A549 (cell line): ENCODE measurements at regions not wholly inside any gene's neighbourhood (a gene's known extent, or its start where the extent isn't known, plus 50 kb on each side); places are given as distances from the start of the nearest gene placed in this dataset.

Experiments
- ATAC-seq, 2 experiments: fragments of 200-7000 bp in 1 of 2; fragments of >200 bp in 1 of 2; cut with Nextera tagmentation in 1 of 2; cut with Tn5 transposase in 1 of 2; 3 replicates each; pipeline versions ENCODE4 v1.8.0 to v1.9.1; 2018 to 2020; ENCODE audit warnings: mild to moderate bottlenecking in 1 of 2, moderate library complexity in 1 of 2
- CTCF ChIA-PET: fragments of 300-600 bp; sonication (Branson Sonifier 250); formaldehyde crosslinking; extraction: SDS; loops from one replicate; lab custom pipeline; 2021; ENCODE audit warnings: antibody characterized with exemption, inconsistent platforms; lab: Yijun Ruan, JAX
- POLR2A ChIA-PET: fragments of 350-600 bp; formaldehyde crosslinking; extraction: SDS; loops from one replicate; lab custom pipeline; 2021; ENCODE audit warnings: antibody characterized with exemption, inconsistent platforms; lab: Yijun Ruan, JAX
- DNase-seq, 2 experiments: peaks; one replicate each; pipeline versions ENCODE4 v3.0.0 to v3.0.0-alpha.2; 2011 to 2016; ENCODE audit warnings: low read depth in 1 of 2, low spot score in 1 of 2
- FAIRE-seq: peaks from 2 replicates; lab custom pipeline; 2011; peaks lifted over from hg19 to GRCh38; lab: Jason Lieb, UNC
- H3K27ac ChIP-seq, 2 experiments: fragments of >200 bp; sonication (Bioruptor Twin); formaldehyde crosslinking; 3 replicates each; pipeline ENCODE4 v1.5.1; 2016 to 2017
- H3K4me1 ChIP-seq: fragments of >200 bp; sonication (Bioruptor Twin); formaldehyde crosslinking; 3 replicates; pipeline ENCODE4 v1.6.1; 2016
- H3K4me2 ChIP-seq: fragments of >200 bp; sonication (Bioruptor Twin); formaldehyde crosslinking; 3 replicates; pipeline ENCODE4 v1.6.1; 2016
- H3K4me3 ChIP-seq: fragments of >200 bp; sonication (Bioruptor Twin); formaldehyde crosslinking; 3 replicates; pipeline ENCODE4 v1.5.1; 2016
- H3K9me3 ChIP-seq: fragments of >200 bp; sonication (Bioruptor Twin); formaldehyde crosslinking; 3 replicates; pipeline ENCODE4 v1.6.1; 2016
- BHLHE40 ChIP-seq: IDR thresholded peaks from 2 replicates; pipeline ENCODE4 v1.6.1; 2012; ENCODE audit warnings: low read depth, low read length, inconsistent platforms
- CBX2 ChIP-seq: fragments of 200-600 bp; sonication (generic); IDR thresholded peaks from 2 replicates; pipeline ENCODE4 v1.6.1; 2016; ENCODE audit warnings: low read depth, mild to moderate bottlenecking, borderline replicate concordance
- CBX8 ChIP-seq: fragments of 200-600 bp; sonication (generic); IDR thresholded peaks from 2 replicates; pipeline ENCODE4 v1.6.1; 2016
- CEBPB ChIP-seq, 2 experiments: fragments of >200 bp in 1 of 2; sonication (Bioruptor Twin) in 1 of 2; formaldehyde crosslinking in 1 of 2; IDR thresholded peaks; 2 replicates each; pipeline ENCODE4 v1.6.1; 2012 to 2016
- CHD2 ChIP-seq: fragments of 150-350 bp; IDR thresholded peaks from 2 replicates; pipeline ENCODE4 v1.6.1; 2014; ENCODE audit warnings: low read length; ENCODE audit not compliant: partially characterized antibody
- CHD4 ChIP-seq: fragments of 200-600 bp; sonication (generic); IDR thresholded peaks from 2 replicates; pipeline ENCODE4 v1.6.1; 2016; ENCODE audit warnings: antibody characterized with exemption, mild to moderate bottlenecking, borderline replicate concordance
- EHF ChIP-seq: fragments of 250-450 bp; sonication (Bioruptor Pico); IDR thresholded peaks from 2 replicates; pipeline ENCODE4 v1.5.0; 2020; ENCODE audit warnings: mild to moderate bottlenecking
- EHMT2 ChIP-seq: fragments of 200-600 bp; sonication (generic); IDR thresholded peaks from 2 replicates; pipeline ENCODE4 v1.6.1; 2016; ENCODE audit warnings: antibody characterized with exemption, low read depth, mild to moderate bottlenecking, moderate library complexity
- EP300 ChIP-seq, 2 experiments: fragments of >200 bp; sonication (Bioruptor Twin); formaldehyde crosslinking; IDR thresholded peaks; 2 replicates in 1 of 2; 3 replicates in 1 of 2; pipeline ENCODE4 v1.6.1; 2016 to 2017
- FOSL2 ChIP-seq, 2 experiments: fragments of 450-650 bp in 1 of 2; fragments of >200 bp in 1 of 2; sonication (Bioruptor Twin) in 1 of 2; formaldehyde crosslinking; IDR thresholded peaks; 2 replicates each; pipeline versions ENCODE4 v1.5.0 to v1.6.1; 2016 to 2020; ENCODE audit warnings: mild to moderate bottlenecking in 1 of 2, moderate library complexity in 1 of 2
- GATA3 ChIP-seq: IDR thresholded peaks from 2 replicates; pipeline ENCODE4 v1.6.1; 2012; ENCODE audit warnings: borderline replicate concordance
- HDAC2 ChIP-seq: fragments of 200-600 bp; sonication (generic); IDR thresholded peaks from 2 replicates; pipeline ENCODE4 v1.6.1; 2016
- HEYL ChIP-seq: fragments of 250-450 bp; sonication (Bioruptor Pico); IDR thresholded peaks from 2 replicates; pipeline ENCODE4 v1.8.0; 2021; ENCODE audit warnings: mild to moderate bottlenecking, moderate library complexity
- HOXA7 ChIP-seq: fragments of 250-450 bp; sonication (Bioruptor Pico); IDR thresholded peaks from 2 replicates; pipeline ENCODE4 v1.5.0; 2020; ENCODE audit warnings: mild to moderate bottlenecking, moderate library complexity
- JUN ChIP-seq, 2 experiments: fragments of >200 bp; sonication (Bioruptor Twin); formaldehyde crosslinking; IDR thresholded peaks; 2 replicates in 1 of 2; 3 replicates in 1 of 2; pipeline ENCODE4 v1.6.1; 2016 to 2017
- KDM1A ChIP-seq: fragments of 200-600 bp; sonication (generic); IDR thresholded peaks from 2 replicates; pipeline ENCODE4 v1.6.1; 2016; ENCODE audit warnings: low read depth, mild to moderate bottlenecking
- KDM5A ChIP-seq: fragments of 200-600 bp; sonication (generic); IDR thresholded peaks from 2 replicates; pipeline ENCODE4 v1.6.1; 2016; ENCODE audit warnings: antibody characterized with exemption, mild to moderate bottlenecking
- PHF8 ChIP-seq: fragments of 200-600 bp; sonication (generic); IDR thresholded peaks from 2 replicates; pipeline ENCODE4 v1.6.1; 2016; ENCODE audit warnings: low read depth, mild to moderate bottlenecking, antibody characterized with exemption, moderate library complexity, borderline replicate concordance
- POLR2A ChIP-seq: IDR thresholded peaks from 2 replicates; pipeline ENCODE4 v1.6.1; 2012; ENCODE audit warnings: mild to moderate bottlenecking, low read length
- RARB ChIP-seq: fragments of 250-450 bp; sonication (Bioruptor Pico); IDR thresholded peaks from 2 replicates; pipeline ENCODE4 v1.8.0; 2021; ENCODE audit warnings: mild to moderate bottlenecking, moderate library complexity
- RCOR1 ChIP-seq: fragments of 150-350 bp; IDR thresholded peaks from 2 replicates; pipeline ENCODE4 v1.6.1; 2014; ENCODE audit warnings: antibody characterized with exemption, low read length, low read depth
- SMC3 ChIP-seq: fragments of >200 bp; sonication (Bioruptor Twin); formaldehyde crosslinking; IDR thresholded peaks from 3 replicates; pipeline ENCODE4 v1.6.1; 2018; ENCODE audit warnings: inconsistent platforms
- SREBF2 ChIP-seq: fragments of 450-650 bp; IDR thresholded peaks from 2 replicates; pipeline ENCODE4 v1.6.1; 2014; ENCODE audit warnings: mild to moderate bottlenecking, moderate library complexity
- ZSCAN20 ChIP-seq: fragments of 250-450 bp; sonication (Bioruptor Pico); IDR thresholded peaks from 2 replicates; pipeline ENCODE4 v1.8.0; 2022; ENCODE audit warnings: mild to moderate bottlenecking, moderate library complexity
- WGBS: methylation state at CpG from one replicate; pipeline ENCODE4 v1.1.6; 2017; ENCODE audit errors: missing lambda C conversion rate; 5-methylcytosine and 5-hydroxymethylcytosine counted together
- TF ChIP-seq, protein P1 (sequence below): fragments of 250-450 bp; sonication (Bioruptor Pico); IDR thresholded peaks from 2 replicates; pipeline ENCODE4 v1.5.0; 2020; ENCODE audit warnings: low read depth, mild to moderate bottlenecking, moderate library complexity
- TF ChIP-seq, protein P2 (sequence below): fragments of 250-450 bp; sonication (Bioruptor Pico); IDR thresholded peaks from 2 replicates; pipeline ENCODE4 v1.5.0; 2021; ENCODE audit warnings: mild to moderate bottlenecking, moderate library complexity, borderline replicate concordance
- TF ChIP-seq, protein P3 (sequence below): fragments of >200 bp; sonication (Bioruptor Twin); formaldehyde crosslinking; IDR thresholded peaks from 3 replicates; pipeline ENCODE4 v1.5.1; 2016
- TF ChIP-seq, protein P4 (sequence below): fragments of >200 bp; sonication (Bioruptor Twin); formaldehyde crosslinking; IDR thresholded peaks from 2 replicates; pipeline ENCODE4 v1.6.1; 2016
- TF ChIP-seq, protein P5 (sequence below): IDR thresholded peaks from 2 replicates; pipeline ENCODE4 v1.6.1; 2012; ENCODE audit warnings: low read depth, borderline replicate concordance

DNA sequence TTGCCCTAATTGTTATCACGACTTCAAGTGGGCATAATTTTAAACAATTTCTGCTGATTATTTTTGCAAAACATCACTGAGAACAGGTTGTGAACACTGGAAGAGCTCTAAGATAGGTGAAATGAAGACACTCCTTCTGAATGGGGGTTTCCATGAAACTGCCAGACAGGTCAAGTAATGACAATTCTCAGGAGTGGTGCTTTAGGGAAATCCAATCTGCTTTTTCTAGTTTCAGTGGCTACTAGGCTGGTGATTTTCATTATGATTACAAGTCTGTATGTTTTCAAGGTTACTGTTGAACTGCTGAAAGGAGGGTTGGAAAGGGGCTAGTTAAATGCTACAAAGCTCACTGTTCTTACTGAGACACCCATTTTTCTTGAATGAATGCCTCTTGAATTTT, 1724.2 kb downstream of the PCDH9 start:
- no peak for DNase-seq
- 44% methylated on average over 1 of the region's 1 CpG for WGBS
- CTCF ChIA-PET, result no interaction called here
- FAIRE-seq, result no peak
- H3K4me1 ChIP-seq, result no peaks in the 10 kb centered on the region
- no peak overlapping the region for H3K27ac ChIP-seq
- H3K4me3 ChIP-seq, result no peak overlapping the region
- POLR2A ChIA-PET, result no interaction called here
- ATAC-seq, result no peak
- TF ChIP-seq CHD4 (no peak), FOSL2 (IDR thresholded peaks at IDR 0.05) (no peak), FOSL2 (CRISPR knock-in tag; IDR thresholded peaks at IDR 0.05) (no peak), HOXA7 (no peak), HDAC2 (no peak), POLR2A (no peak), KDM1A (no peak), SREBF2 (no peak), ZSCAN20 (CRISPR knock-in tag) (no peak), CEBPB (IDR thresholded peaks at IDR 0.05) (no peak), EP300 (IDR thresholded peaks at IDR 0.05) (no peak), CBX8 (no peak), RARB (CRISPR knock-in tag) (no peak), KDM5A (no peak), RCOR1 (no peak), SMC3 (no peak)
- TF ChIP-seq, protein P1, sequence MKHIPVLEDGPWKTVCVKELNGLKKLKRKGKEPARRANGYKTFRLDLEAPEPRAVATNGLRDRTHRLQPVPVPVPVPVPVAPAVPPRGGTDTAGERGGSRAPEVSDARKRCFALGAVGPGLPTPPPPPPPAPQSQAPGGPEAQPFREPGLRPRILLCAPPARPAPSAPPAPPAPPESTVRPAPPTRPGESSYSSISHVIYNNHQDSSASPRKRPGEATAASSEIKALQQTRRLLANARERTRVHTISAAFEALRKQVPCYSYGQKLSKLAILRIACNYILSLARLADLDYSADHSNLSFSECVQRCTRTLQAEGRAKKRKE, result no peak
- TF ChIP-seq, protein P2, sequence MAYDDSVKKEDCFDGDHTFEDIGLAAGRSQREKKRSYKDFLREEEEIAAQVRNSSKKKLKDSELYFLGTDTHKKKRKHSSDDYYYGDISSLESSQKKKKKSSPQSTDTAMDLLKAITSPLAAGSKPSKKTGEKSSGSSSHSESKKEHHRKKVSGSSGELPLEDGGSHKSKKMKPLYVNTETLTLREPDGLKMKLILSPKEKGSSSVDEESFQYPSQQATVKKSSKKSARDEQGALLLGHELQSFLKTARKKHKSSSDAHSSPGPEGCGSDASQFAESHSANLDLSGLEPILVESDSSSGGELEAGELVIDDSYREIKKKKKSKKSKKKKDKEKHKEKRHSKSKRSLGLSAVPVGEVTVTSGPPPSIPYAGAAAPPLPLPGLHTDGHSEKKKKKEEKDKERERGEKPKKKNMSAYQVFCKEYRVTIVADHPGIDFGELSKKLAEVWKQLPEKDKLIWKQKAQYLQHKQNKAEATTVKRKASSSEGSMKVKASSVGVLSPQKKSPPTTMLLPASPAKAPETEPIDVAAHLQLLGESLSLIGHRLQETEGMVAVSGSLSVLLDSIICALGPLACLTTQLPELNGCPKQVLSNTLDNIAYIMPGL, result no peak
- TF ChIP-seq, protein P3, sequence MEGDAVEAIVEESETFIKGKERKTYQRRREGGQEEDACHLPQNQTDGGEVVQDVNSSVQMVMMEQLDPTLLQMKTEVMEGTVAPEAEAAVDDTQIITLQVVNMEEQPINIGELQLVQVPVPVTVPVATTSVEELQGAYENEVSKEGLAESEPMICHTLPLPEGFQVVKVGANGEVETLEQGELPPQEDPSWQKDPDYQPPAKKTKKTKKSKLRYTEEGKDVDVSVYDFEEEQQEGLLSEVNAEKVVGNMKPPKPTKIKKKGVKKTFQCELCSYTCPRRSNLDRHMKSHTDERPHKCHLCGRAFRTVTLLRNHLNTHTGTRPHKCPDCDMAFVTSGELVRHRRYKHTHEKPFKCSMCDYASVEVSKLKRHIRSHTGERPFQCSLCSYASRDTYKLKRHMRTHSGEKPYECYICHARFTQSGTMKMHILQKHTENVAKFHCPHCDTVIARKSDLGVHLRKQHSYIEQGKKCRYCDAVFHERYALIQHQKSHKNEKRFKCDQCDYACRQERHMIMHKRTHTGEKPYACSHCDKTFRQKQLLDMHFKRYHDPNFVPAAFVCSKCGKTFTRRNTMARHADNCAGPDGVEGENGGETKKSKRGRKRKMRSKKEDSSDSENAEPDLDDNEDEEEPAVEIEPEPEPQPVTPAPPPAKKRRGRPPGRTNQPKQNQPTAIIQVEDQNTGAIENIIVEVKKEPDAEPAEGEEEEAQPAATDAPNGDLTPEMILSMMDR, result no peak
- TF ChIP-seq, protein P4, sequence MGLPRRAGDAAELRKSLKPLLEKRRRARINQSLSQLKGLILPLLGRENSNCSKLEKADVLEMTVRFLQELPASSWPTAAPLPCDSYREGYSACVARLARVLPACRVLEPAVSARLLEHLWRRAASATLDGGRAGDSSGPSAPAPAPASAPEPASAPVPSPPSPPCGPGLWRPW, result no peak
- TF ChIP-seq, all 56 proteins: peak for 0
- Histone ChIP-seq H3K4me2 (no peak overlapping the region), H3K9me3 (no peaks in the 10 kb centered on the region)

DNA sequence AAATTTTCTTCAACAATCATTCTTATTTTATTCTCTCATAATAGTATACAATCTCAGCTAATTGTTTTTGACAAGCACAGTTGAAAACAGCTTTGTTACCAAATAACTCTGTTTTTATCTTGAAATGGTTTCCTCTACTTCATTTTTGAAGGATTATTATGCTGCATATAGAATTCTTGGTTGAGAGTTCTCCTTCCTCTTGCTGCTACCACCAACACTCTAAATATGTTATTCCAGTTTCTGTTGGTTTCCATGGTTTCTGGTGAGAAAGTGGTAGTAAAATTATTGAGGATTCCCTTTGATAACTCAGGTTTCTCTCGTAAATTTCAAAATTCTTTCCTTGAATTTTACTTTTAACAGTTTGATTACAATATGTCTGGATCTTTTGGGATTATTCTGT, 1725.9 kb downstream of the PCDH9 start:
- no peaks in the 10 kb centered on the region for H3K4me1 ChIP-seq
- CTCF ChIA-PET, result no interaction called here
- ATAC-seq, result no peak
- DNase-seq, result no peak
- FAIRE-seq, result no peak
- 56% methylated on average over 1 of the region's 1 CpG for WGBS
- H3K4me3 ChIP-seq, result no peak overlapping the region
- no peak overlapping the region for H3K27ac ChIP-seq
- H3K9me3 ChIP-seq, result no peaks in the 10 kb centered on the region
- no peak for TF ChIP-seq PHF8
- TF ChIP-seq BHLHE40, result no peak
- TF ChIP-seq CBX8, result no peak
- TF ChIP-seq, protein P5, sequence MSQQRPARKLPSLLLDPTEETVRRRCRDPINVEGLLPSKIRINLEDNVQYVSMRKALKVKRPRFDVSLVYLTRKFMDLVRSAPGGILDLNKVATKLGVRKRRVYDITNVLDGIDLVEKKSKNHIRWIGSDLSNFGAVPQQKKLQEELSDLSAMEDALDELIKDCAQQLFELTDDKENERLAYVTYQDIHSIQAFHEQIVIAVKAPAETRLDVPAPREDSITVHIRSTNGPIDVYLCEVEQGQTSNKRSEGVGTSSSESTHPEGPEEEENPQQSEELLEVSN, result no peak
- TF ChIP-seq JUN (IDR thresholded peaks at IDR 0.05), result no peak
- no peak for TF ChIP-seq GATA3
- TF ChIP-seq CHD2, result no peak
- TF ChIP-seq HEYL, result no peak
- TF ChIP-seq EHF, result no peak
- TF ChIP-seq EHMT2, result no peak
- TF ChIP-seq EP300 (IDR thresholded peaks at IDR 0.05), result no peak
- no peak for TF ChIP-seq CBX2
- POLR2A ChIA-PET, result no interaction called here
- H3K4me2 ChIP-seq, result no peak overlapping the region
